EH (cell line): ENCODE measurements at regions not wholly inside any gene's neighbourhood (a gene's known extent, or its start where the extent isn't known, plus 50 kb on each side); places are given as distances from the start of the nearest gene placed in this dataset.

Experiments
- DNase-seq: peaks from one replicate; pipeline ENCODE4 v3.0.0-alpha.2; 2015; ENCODE audit warnings: low read depth

- DNase-seq: peak; percentile 55
These were observed 490.7 kb upstream of the B3GALT2 start for GRCh38 chr1:193676996-193677549.

DNA sequence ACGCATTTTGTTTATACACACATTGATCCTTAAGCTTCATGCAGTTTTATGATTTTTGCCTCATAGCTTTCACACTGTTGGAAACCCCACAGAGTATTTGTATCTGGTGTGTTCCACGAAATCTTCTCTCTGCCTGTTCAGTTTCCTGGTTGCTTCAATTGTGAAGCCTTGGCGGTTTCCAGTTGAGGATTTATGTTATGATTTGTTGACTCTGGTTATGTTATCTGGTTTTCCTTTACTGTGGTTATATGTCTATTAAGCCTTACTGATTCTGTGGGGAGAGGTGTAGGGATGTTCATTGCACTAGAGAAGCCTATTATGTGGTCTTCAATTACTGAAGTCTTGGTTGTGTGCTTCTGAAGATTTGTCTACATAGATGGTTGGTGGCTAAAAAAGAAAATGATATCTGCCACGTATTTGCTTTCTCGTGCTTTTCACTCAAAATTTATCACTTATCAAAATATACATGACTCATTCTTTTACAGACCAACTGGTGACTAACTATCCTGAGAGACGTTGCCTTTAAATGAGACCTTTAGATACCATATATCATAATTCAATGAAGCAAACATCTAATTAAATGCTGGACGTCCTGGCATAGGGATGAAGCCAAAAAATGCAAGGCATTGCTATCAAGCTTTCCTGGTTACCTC lies 488.0 kb upstream of the B3GALT2 start:
- peak; percentile 73 for DNase-seq

DNA sequence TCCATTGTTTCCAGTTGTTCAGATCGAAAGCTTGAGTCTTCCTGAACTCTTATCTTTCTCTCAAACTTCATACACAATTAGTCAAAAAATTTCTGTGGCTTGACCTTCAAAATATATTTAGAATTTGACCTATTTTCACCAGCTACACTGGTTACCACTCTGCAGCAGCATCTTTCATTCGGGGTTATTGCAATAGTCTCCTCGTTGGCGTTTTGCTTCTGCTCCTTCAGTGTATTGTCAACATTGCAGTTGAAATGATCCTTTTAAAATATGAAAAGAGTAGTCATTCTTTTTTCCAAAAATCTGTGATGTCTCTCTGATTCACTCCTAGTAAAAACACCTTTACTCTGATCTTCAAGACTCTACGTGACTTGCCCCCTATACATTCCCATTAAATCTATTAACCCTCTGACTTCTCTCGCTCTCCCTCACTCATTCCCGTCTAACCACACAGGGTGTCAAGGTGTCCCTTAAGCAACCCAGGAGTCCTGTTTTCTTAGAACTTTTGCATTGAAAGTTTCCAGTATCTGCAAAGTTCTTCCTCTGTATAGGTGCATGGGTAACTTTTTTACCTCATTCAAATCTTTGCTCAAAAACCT lies 480.2 kb upstream of the B3GALT2 start:
- no peak for DNase-seq

DNA sequence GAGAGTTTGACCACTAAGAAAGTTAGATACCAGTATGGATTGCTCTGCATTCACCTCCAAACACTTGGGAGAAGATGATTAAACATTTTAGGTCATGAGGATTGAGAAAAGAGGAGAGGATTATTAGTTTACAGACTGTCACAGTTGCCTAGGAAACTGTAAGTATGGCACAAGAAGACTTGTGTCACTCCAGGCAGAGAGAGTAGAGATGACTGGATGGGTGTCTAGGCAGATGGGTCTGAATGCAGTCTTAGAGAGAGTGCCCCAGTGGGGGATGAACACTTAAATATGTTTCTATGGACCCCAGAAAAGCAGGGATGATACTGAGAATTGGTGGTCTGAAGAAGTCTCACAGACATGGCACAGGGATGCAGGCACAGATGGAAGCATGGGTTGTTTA lies 477.6 kb upstream of the B3GALT2 start:
- DNase-seq: no peak

DNA sequence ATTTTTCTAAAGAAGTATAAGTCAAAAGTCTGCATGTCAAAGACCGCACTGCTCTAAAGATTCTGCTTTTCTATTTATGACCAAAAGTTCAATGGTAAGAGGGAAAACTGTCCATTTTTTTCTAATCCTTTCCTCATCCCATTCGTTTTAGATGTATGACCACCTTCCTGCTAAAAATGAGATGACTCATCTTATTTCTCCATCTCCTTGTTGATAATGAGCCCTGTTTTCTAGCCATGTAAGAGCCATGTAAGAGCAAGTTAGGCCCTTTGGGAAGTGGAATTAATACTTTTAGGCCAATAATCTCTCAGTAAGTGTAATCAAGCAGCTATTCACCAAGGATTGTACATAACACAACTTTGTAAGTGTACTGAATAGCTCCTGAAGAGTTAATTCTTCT lies 475.6 kb upstream of the B3GALT2 start:
- DNase-seq: peak; percentile 30

DNA sequence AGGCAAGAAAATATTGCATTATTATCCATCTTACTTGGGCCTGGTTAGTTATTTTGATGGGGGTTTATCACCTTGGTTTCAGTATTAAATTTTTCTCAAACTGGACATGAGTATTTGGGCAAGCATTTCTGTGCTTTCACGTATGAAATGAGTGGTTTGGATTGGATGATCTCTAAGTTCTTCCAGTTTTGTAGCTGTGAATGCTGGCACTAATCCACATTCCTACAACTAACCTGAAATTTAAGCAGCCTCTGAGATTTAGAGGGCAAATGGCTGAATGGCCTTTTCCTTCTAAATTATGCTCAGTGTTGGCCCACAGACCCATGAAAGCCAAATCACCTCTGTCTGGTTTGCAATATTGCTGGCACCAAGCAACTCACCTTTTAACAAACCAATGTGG lies 475.0 kb upstream of the B3GALT2 start:
- DNase-seq: no peak

DNA sequence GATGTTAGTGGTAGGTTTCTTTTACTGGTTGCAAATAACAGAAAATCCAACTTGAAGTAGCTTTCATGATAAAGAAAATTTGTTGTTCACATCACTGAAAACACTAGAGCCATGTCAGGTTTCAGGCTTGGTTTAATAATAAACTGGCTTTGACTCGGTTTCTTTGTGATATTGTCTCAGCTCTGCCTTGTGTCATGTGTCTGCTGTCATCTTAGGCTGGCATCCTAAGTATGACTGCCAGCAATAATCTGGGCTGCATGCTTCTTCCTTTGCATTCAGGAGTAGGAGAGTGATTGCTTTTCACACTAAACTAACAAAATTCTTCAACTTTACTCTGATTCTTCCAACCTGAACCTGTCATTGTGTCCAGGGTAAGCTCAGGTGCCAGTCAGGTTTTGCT lies 474.0 kb upstream of the B3GALT2 start:
- DNase-seq: no peak

DNA sequence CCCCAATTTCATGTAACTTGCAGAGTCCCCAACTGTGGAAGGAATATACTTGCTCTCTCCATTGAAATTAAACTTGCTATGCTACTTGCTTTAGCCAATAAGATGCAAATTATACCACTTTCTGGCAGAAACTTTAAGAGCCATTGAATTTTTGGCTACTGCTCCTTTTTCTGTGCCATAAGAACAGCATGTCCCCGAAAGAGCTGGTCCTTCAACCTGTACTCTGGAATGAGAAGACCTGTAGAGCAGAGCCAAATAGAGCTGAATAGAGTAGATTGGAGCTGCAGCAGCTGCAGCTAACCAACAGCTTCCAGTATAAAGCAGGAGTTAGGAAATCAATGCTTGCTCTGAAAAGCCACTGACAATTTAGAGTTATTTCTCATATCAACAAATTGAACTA lies 472.3 kb upstream of the B3GALT2 start:
- DNase-seq: no peak

GRCh38 chr1:193658081-193658480 lies 471.7 kb upstream of the B3GALT2 start:
- DNase-seq: peak; percentile 73

DNA sequence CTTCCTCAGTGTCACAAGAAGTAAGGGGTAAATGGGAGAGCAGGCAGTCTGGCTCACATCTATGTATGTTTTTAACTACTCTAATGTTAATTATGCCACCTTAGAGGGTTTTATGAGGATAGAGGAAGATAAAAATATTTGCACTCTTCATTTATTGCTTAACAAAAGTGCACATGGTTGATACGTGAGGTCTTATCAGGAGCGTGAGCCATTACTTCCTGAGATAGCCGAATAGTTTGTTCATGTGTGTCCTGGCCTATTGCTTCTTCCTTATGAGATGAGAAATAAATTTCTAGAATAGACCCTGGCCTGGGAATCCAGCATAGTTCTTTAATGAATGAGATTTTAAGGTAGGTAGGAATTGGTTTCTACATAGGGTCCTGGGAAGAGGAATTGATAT lies 471.1 kb upstream of the B3GALT2 start:
- no peak for DNase-seq

- DNase-seq: peak; percentile 37
These were observed 470.4 kb upstream of the B3GALT2 start for GRCh38 chr1:193656841-193657240.

- DNase-seq: peak; percentile 38
These were observed 468.7 kb upstream of the B3GALT2 start for GRCh38 chr1:193654951-193655735.

DNA sequence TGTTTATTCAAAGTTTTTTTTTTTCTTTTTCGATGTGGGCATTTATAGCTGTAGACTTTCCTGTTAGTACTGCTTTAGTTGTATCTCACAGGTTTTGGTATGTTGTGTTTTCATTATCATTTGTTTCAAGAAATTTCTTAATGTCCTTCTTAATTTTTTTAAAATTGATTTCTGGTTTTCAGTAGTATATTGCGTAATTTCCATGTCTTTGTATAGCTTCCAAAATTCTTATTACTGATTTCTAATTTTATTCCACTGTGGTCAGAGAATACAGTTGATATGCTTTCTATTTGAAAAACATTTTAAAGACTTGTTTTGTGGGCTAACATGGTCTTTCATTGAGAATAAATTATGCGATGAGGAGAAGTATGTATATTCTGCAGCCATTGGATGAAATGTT lies 463.2 kb upstream of the B3GALT2 start:
- no peak for DNase-seq

DNA sequence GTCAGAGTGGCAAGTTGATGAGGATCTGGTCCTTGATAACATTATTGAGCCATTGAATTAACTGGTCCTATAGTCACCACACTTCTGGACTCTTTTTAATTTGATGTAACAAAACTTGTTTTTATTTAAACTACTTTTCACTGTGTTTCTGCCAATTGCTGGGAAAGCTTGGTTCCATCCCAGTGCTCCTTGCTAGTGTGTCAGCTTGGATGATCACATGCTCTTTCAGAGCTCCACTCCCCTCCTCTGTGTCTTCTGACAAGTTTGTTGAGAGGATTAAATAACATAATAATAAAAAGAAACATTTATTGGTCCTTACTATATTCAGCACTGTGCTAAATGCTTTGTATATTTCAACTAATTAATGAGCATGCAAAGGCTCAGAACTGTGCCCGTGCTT lies 448.5 kb upstream of the B3GALT2 start:
- no peak for DNase-seq

DNA sequence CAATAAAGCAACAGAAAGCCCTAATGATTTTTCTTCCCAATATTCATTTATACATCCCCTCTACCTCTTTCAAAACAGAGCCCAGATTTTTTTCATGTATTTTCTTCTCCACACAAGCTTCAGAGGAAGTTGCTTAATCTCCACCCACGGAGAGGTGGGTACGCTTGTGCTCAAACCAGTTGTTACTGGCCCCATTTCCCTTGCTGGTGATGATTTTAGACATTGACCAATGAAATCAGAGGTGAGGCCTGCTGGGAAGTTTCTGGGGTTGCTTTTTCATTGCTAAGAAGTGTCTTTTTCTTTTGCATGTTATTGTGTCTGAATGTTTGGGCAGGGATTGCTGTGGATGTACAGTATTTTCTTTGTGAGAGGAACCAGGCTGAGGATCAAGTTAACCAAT lies 448.1 kb upstream of the B3GALT2 start:
- no peak for DNase-seq

GRCh38 chr1:193633991-193634390 lies 447.6 kb upstream of the B3GALT2 start:
- DNase-seq: no peak

GRCh38 chr1:193633093-193633492 lies 446.7 kb upstream of the B3GALT2 start:
- no peak for DNase-seq

DNA sequence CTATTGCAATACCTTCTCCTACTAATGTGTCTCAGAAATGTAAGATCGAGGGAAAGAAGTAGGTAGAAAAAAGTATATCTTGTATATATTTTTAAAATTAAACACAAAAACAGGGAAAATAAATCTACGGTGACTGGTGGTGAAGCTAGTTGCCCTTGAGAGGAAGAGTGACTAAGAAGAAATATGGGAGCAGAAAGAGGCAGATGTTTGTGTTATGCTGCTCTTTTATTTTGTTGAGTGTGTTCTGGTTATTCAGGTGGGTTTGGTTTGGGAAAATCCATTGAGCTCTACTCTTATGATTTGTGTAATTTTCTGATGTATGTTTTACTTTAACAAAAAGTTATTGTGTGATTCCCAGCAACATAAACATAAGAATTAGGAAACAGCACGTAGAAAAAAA lies 444.9 kb upstream of the B3GALT2 start:
- DNase-seq: no peak

DNA sequence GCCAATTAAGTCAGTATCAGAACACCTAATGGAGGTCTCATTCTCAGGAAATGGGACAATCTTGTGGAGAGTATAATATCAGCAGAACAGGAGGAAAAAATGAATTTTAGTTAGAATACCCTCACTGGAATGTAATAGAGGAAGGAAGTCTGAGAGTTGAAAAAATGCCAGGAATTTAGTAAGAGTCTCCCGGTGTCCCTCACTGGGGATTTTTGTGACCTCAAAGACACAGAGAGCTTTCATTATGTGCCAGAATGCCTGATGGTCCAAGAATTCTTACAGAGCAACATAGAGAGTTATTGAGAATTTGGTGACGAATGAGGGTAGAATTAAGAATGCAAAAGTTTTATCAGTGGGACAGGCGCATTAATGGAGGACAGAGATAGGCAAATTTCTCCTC lies 443.5 kb upstream of the B3GALT2 start:
- peak; percentile 52 for DNase-seq

DNA sequence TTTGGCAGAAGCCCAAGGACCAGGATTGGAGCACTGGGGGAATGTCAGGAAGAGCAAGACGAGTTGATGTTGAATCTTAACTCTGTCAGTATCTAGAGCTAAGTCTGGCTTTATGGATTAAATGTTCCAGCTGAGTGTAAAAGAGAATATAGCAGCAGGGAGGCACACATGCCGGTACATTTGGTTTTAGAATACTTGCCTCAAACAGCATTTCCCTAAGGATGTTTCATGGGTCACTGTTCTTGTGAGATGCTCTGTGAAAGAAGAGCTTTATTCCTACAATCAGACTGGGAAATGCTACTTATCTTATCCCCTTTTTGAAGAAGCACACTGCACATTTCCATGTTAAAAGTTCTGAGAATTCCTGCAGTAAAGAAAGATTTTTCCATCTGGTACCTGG lies 440.3 kb upstream of the B3GALT2 start:
- no peak for DNase-seq

- peak; percentile 27 for DNase-seq
These were observed 438.8 kb upstream of the B3GALT2 start for GRCh38 chr1:193625255-193625654.

DNA sequence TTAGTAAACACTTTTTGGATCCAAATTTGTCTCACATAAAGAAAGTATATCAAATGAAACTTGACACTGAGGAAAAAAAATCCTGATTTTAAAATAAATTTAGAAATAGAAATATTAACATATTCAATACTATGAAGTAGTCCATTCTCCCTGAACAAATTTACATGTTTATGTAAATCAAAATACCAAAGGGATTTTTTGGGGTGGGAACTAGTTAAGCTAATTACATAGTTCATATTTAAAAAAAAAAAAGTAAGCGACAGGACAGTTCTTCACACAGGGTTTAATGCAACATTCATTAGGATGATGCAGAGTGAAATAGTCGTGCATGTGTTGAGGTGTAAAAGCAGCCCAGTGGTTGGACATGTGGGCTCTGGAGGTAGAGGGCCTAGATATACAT lies 433.5 kb upstream of the B3GALT2 start:
- no peak for DNase-seq

DNA sequence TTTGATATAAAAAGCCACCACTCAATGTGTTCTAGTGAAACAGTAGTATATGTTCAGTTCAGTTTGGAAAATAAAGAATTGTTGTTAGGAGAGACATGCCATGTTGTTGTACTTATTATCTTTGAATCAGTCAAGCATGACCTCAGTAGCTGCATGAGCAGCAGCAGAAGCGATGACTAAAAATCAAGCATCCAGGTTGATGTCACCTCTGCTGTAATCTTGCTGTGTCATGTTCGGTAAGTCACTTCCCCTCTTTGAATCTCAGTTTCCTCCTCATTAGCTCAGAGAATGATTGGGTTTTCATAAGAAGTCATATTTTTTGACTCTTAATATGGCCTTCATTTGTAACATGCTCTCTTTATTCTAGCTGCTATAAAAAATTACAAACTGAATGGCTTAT lies 428.4 kb upstream of the B3GALT2 start:
- peak; percentile 23 for DNase-seq
